Stomach (tissue), 8 donors: ENCODE measurements at regions not wholly inside any gene's neighbourhood (a gene's known extent, or its start where the extent isn't known, plus 50 kb on each side); places are given as distances from the start of the nearest gene placed in this dataset.
"Not testable (repeated sequence)": the region's sequence is repeated elsewhere in the genome, so short reads cannot be mapped to it uniquely, and the experiment has no call there.

Source experiments
- DNase-seq, 2 donors: peaks; one replicate each; pipeline versions ENCODE4 v3.0.0 to v3.0.0-alpha.2; 2013 to 2019
- H3K27ac ChIP-seq, 5 donors: fragments of 200-600 bp in 4 of 5; sonication (generic) in 4 of 5; one replicate each; pipeline ENCODE4 v1.5.1; 2013 to 2019; ENCODE audit warnings: mild to moderate bottlenecking in 1 of 5, moderate library complexity in 1 of 5
- H3K27me3 ChIP-seq, 3 donors: fragments of 200-600 bp; sonication (generic); one replicate each; pipeline ENCODE4 v1.5.1; 2017 to 2019; ENCODE audit warnings: mixed run types in 1 of 3
- H3K36me3 ChIP-seq, 4 donors: fragments of 200-600 bp; sonication (generic); 1 replicate in 3 of 4; 2 replicates in 1 of 4; pipeline ENCODE4 v1.5.1; 2016 to 2019
- H3K4me1 ChIP-seq, 4 donors: fragments of 200-600 bp; sonication (generic); one replicate each; pipeline ENCODE4 v1.5.1; 2016 to 2019
- H3K4me3 ChIP-seq, 4 donors: fragments of 200-600 bp; sonication (generic) in 3 of 4; one replicate each; pipeline ENCODE4 v1.5.1; 2016 to 2019; ENCODE audit warnings: mild to moderate bottlenecking in 1 of 4
- H3K9me3 ChIP-seq, 4 donors: fragments of 200-600 bp; sonication (generic); one replicate each; pipeline ENCODE4 v1.5.1; 2016 to 2019
- CTCF ChIP-seq, 7 experiments: fragments of 450-650 bp in 4 of 7; fragments of 200-600 bp in 3 of 7; sonication (generic) in 3 of 7; IDR thresholded peaks; one replicate each; pipeline ENCODE4 v1.5.1; 2016 to 2019; ENCODE audit warnings: antibody characterized with exemption in 7 of 7, control low read depth in 2 of 7, mild to moderate bottlenecking in 1 of 7
- EP300 ChIP-seq: sonication (generic); formaldehyde crosslinking; IDR thresholded peaks from one replicate; pipeline ENCODE4 v1.6.1; 2017; ENCODE audit warnings: antibody characterized with exemption
- POLR2A ChIP-seq, 4 donors: fragments of 450-650 bp; IDR thresholded peaks; one replicate each; pipeline ENCODE4 v1.6.1; 2016; ENCODE audit warnings: antibody characterized with exemption in 4 of 4, control low read depth in 2 of 4, mild to moderate bottlenecking in 1 of 4, moderate library complexity in 1 of 4
- POLR2AphosphoS5 ChIP-seq, 3 donors: sonication (generic); formaldehyde crosslinking; IDR thresholded peaks; one replicate each; pipeline ENCODE4 v1.6.1; 2016; ENCODE audit warnings: antibody characterized with exemption in 3 of 3
- WGBS, 5 donors: extraction: QIAGEN DNeasy Blood & Tissue Kit in 3 of 5; methylation state at CpG; one replicate each; pipeline versions ENCODE4 v1.1.5 to v1.1.7; 2013 to 2018; 5-methylcytosine and 5-hydroxymethylcytosine counted together
- intact Hi-C: fragments of 100-400 bp; cut with DNase I; formaldehyde crosslinking; loops from one replicate; pipeline ENCODE4 v1.15.1; 2023; ENCODE audit warnings: low total_unique reads
- donor health status: healthy with polysubstance abuse.
- donor health status: Bipolar disorder and iron deficiency.
- donor health status: healthy.

GRCh38 chr3:72031581-72031980 lies 246.6 kb upstream of the PROK2 start:
- no peaks in the 10 kb centered on the region for H3K27me3 ChIP-seq
- no peaks in the 10 kb centered on the region for H3K36me3 ChIP-seq
- no peak for TF ChIP-seq EP300
- TF ChIP-seq POLR2A (IDR thresholded peaks at IDR 0.05): no peak
- no peak for TF ChIP-seq CTCF (IDR thresholded peaks at IDR 0.05)
- no peak for TF ChIP-seq POLR2AphosphoS5 (IDR thresholded peaks at IDR 0.05)
- 78 to 90% (median 85%) methylated on average over 3 of the region's 3 CpGs for WGBS, 5 donors
- peaks cover 0 to 5% (median 0%) of the 10 kb centered on the region in 4 donors for H3K4me1 ChIP-seq
- H3K4me3 ChIP-seq: no peak overlapping the region
- intact Hi-C loops: no loop called here
- no peaks in the 10 kb centered on the region for H3K9me3 ChIP-seq
- DNase-seq: peak in 1 of 2 donors; percentile 21
- H3K27ac ChIP-seq: no peak overlapping the region

GRCh38 chr3:72030296-72030695 lies 245.3 kb upstream of the PROK2 start:
- H3K4me1 ChIP-seq, DNase-seq, H3K9me3 ChIP-seq, H3K27me3 ChIP-seq, H3K36me3 ChIP-seq, intact Hi-C loops, H3K27ac ChIP-seq, H3K4me3 ChIP-seq: not testable (repeated sequence)
- 89 to 93% (median 91%) methylated on average over 7 of the region's 7 CpGs for WGBS, 5 donors

- H3K27me3 ChIP-seq, H3K4me1 ChIP-seq, intact Hi-C loops, DNase-seq, H3K27ac ChIP-seq, H3K4me3 ChIP-seq, H3K9me3 ChIP-seq, H3K36me3 ChIP-seq: not testable (repeated sequence)
- 32 to 56% (median 53%) methylated on average over 8 of the region's 8 CpGs for WGBS, 5 donors
Measured at GRCh38 chr3:72028726-72029125, 243.8 kb upstream of the PROK2 start.

GRCh38 chr3:72028307-72028706 lies 243.4 kb upstream of the PROK2 start:
- H3K9me3 ChIP-seq, H3K27me3 ChIP-seq, H3K4me3 ChIP-seq, H3K27ac ChIP-seq, intact Hi-C loops, H3K36me3 ChIP-seq, DNase-seq, H3K4me1 ChIP-seq: not testable (repeated sequence)
- 90 to 95% (median 92%) methylated on average over 7 to 8 of the region's 8 CpGs for WGBS, 5 donors

GRCh38 chr3:72027728-72028127 lies 242.8 kb upstream of the PROK2 start:
- intact Hi-C loops, H3K4me1 ChIP-seq, H3K9me3 ChIP-seq, DNase-seq, H3K27ac ChIP-seq, H3K4me3 ChIP-seq, H3K36me3 ChIP-seq, H3K27me3 ChIP-seq: not testable (repeated sequence)
- WGBS, 5 donors: 48 to 69% (median 59%) methylated on average over 1 to 2 of the region's 2 CpGs

- no peak for TF ChIP-seq POLR2AphosphoS5 (IDR thresholded peaks at IDR 0.05)
- H3K9me3 ChIP-seq: no peaks in the 10 kb centered on the region
- H3K27ac ChIP-seq: no peak overlapping the region
- H3K4me3 ChIP-seq: no peak overlapping the region
- 87 to 93% (median 88%) methylated on average over 5 of the region's 5 CpGs for WGBS, 5 donors
- no peaks in the 10 kb centered on the region for H3K4me1 ChIP-seq
- intact Hi-C loops: no loop called here
- no peaks in the 10 kb centered on the region for H3K36me3 ChIP-seq
- no peaks in the 10 kb centered on the region for H3K27me3 ChIP-seq
- no peak for DNase-seq
Measured at GRCh38 chr3:72022027-72022426, 237.1 kb upstream of the PROK2 start.

- Histone ChIP-seq H3K9me3 (no peaks in the 10 kb centered on the region), H3K27me3 (no peaks in the 10 kb centered on the region), H3K36me3 (no peaks in the 10 kb centered on the region), H3K4me3 (no peak overlapping the region), H3K4me1 (no peaks in the 10 kb centered on the region), H3K27ac (no peak overlapping the region)
- 89 to 96% (median 93%) methylated on average over 1 of the region's 1 CpG for WGBS, 5 donors
- intact Hi-C loops: no loop called here
- no peak for DNase-seq
- TF ChIP-seq POLR2AphosphoS5 (IDR thresholded peaks at IDR 0.05) (no peak), CTCF (IDR thresholded peaks at IDR 0.05) (no peak), POLR2A (IDR thresholded peaks at IDR 0.05) (no peak), EP300 (no peak)
Measured at GRCh38 chr3:72021531-72021930, 236.6 kb upstream of the PROK2 start.
